ENCODE measurements at regions not wholly inside any gene's neighbourhood (a gene's known extent, or its start where the extent isn't known, plus 50 kb on each side); places are given as distances from the start of the nearest gene placed in this dataset.
"Not testable (repeated sequence)": the region's sequence is repeated elsewhere in the genome, so short reads cannot be mapped to it uniquely, and the experiment has no call there.

GRCh38 chr1:163588796-163589195 lies 267.0 kb downstream of the NUF2 start:
- TF ChIP-seq CTCF (IDR thresholded peaks at IDR 0.05; ENCODE audit: control insufficient read depth, extremely low read depth, insufficient read depth) = no peak
- no peak for DNase-seq (ENCODE audit: low read depth)
- no peak overlapping the region for H3K4me3 ChIP-seq (ENCODE audit: low read depth, low read length)

- no peak for TF ChIP-seq CTCF (IDR thresholded peaks at IDR 0.05; ENCODE audit: control insufficient read depth, extremely low read depth, insufficient read depth)
- no peak for DNase-seq (ENCODE audit: low read depth)
- H3K4me3 ChIP-seq (ENCODE audit: low read depth, low read length) = no peak overlapping the region
Measured at GRCh38 chr1:163589735-163590134, 268.0 kb downstream of the NUF2 start.

- DNase-seq (ENCODE audit: low read depth); H3K4me3 ChIP-seq (ENCODE audit: low read depth, low read length): not testable (repeated sequence)
Measured at GRCh38 chr1:163591131-163591530, 269.4 kb downstream of the NUF2 start.

GRCh38 chr1:163592623-163593022 lies 270.9 kb downstream of the NUF2 start:
- not testable (repeated sequence) for DNase-seq (ENCODE audit: low read depth); H3K4me3 ChIP-seq (ENCODE audit: low read depth, low read length)

GRCh38 chr1:163596106-163596505 lies 274.4 kb downstream of the NUF2 start:
- H3K4me3 ChIP-seq (ENCODE audit: low read depth, low read length); DNase-seq (ENCODE audit: low read depth): not testable (repeated sequence)

- DNase-seq (ENCODE audit: low read depth) = no peak
- no peak for TF ChIP-seq CTCF (IDR thresholded peaks at IDR 0.05; ENCODE audit: control insufficient read depth, extremely low read depth, insufficient read depth)
- H3K4me3 ChIP-seq (ENCODE audit: low read depth, low read length) = no peak overlapping the region
Measured at GRCh38 chr1:163596541-163597258, 274.9 kb downstream of the NUF2 start.

GRCh38 chr1:163604321-163604720 lies 282.6 kb downstream of the NUF2 start:
- no peak overlapping the region for H3K4me3 ChIP-seq (ENCODE audit: low read depth, low read length)
- no peak for TF ChIP-seq CTCF (IDR thresholded peaks at IDR 0.05; ENCODE audit: control insufficient read depth, extremely low read depth, insufficient read depth)
- no peak for DNase-seq (ENCODE audit: low read depth)

- no peak for TF ChIP-seq CTCF (IDR thresholded peaks at IDR 0.05; ENCODE audit: control insufficient read depth, extremely low read depth, insufficient read depth)
- DNase-seq (ENCODE audit: low read depth) = no peak
- H3K4me3 ChIP-seq (ENCODE audit: low read depth, low read length) = no peak overlapping the region
Measured at GRCh38 chr1:163604896-163605295, 283.1 kb downstream of the NUF2 start.
